ENCODE measurements at regions not wholly inside any gene's neighbourhood (a gene's known extent, or its start where the extent isn't known, plus 50 kb on each side); places are given as distances from the start of the nearest gene placed in this dataset.

DNA sequence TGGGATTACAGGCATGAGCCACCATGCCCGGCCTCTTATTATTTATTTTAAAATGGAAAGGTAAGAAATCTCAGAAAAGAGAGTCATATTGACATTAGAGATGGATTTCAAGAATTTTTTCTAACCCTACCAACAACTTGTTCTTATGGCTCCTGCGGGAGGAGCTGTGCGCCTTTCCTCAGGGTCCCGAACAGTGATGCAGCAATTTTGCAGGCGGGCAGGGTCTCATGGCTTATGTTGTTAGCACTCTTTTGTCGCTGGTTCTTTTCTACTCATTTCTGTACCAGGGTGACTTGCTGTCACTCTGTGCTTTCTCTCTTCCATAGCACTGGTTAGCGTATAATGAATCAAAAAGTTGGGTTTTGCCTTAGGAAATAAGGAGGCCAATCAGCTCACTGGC is 148.8 kb upstream of the DLGAP1 start:
- TF ChIP-seq CTCF (IDR thresholded peaks at IDR 0.05) (no peak), EP300 (IDR thresholded peaks at IDR 0.05) (no peak), POLR2AphosphoS5 (IDR thresholded peaks at IDR 0.05) (no peak)
